A673 (cell line): ENCODE measurements at regions not wholly inside any gene's neighbourhood (a gene's known extent, or its start where the extent isn't known, plus 50 kb on each side); places are given as distances from the start of the nearest gene placed in this dataset.

Experiments
- EZH2 ChIP-seq: fragments of 200-600 bp; sonication (generic); IDR thresholded peaks from 2 replicates; pipeline ENCODE4 v1.6.1; 2017; ENCODE audit warnings: borderline replicate concordance, low read depth, mild to moderate bottlenecking, mixed read lengths, antibody characterized with exemption, low read length; ENCODE audit not compliant: poor library complexity, severe bottlenecking
- TF ChIP-seq, protein P1 (sequence below): fragments of 300-800, 200-600 bp; sonication (generic); conservative IDR thresholded peaks from 2 replicates; pipeline ENCODE4 v1.5.1; 2017; ENCODE audit warnings: low read depth, mild to moderate bottlenecking, antibody characterized with exemption, low read length, moderate library complexity, mixed read lengths

- TF ChIP-seq, protein P1, sequence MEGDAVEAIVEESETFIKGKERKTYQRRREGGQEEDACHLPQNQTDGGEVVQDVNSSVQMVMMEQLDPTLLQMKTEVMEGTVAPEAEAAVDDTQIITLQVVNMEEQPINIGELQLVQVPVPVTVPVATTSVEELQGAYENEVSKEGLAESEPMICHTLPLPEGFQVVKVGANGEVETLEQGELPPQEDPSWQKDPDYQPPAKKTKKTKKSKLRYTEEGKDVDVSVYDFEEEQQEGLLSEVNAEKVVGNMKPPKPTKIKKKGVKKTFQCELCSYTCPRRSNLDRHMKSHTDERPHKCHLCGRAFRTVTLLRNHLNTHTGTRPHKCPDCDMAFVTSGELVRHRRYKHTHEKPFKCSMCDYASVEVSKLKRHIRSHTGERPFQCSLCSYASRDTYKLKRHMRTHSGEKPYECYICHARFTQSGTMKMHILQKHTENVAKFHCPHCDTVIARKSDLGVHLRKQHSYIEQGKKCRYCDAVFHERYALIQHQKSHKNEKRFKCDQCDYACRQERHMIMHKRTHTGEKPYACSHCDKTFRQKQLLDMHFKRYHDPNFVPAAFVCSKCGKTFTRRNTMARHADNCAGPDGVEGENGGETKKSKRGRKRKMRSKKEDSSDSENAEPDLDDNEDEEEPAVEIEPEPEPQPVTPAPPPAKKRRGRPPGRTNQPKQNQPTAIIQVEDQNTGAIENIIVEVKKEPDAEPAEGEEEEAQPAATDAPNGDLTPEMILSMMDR, result no peak
- TF ChIP-seq EZH2, result no peak
Observed at GRCh38 chr16:51271156-51271701, 120.2 kb upstream of the SALL1 start.
